Fibroblast of mammary gland (primary cell): ENCODE measurements at regions not wholly inside any gene's neighbourhood (a gene's known extent, or its start where the extent isn't known, plus 50 kb on each side); places are given as distances from the start of the nearest gene placed in this dataset.
"Not testable (repeated sequence)": the region's sequence is repeated elsewhere in the genome, so short reads cannot be mapped to it uniquely, and the experiment has no call there.

Experiments used
- DNase-seq: peaks from one replicate; pipeline ENCODE4 v3.0.0-alpha.2; 2010; ENCODE audit warnings: low read depth
- H3K4me3 ChIP-seq: 2 replicates; pipeline ENCODE4 v1.5.1; 2011; ENCODE audit warnings: low read depth, mild to moderate bottlenecking, low read length, moderate library complexity; ENCODE audit not compliant: control insufficient read depth
- CTCF ChIP-seq: conservative IDR thresholded peaks from 2 replicates; pipeline ENCODE4 v1.5.1; 2011; ENCODE audit warnings: low read depth, low read length, inconsistent platforms; ENCODE audit not compliant: control insufficient read depth, insufficient read depth

GRCh38 chr3:4907050-4907449 is 72.2 kb upstream of the BHLHE40 start:
- no peak for DNase-seq
- TF ChIP-seq CTCF: no peak

GRCh38 chr3:4907643-4908432 is 71.4 kb upstream of the BHLHE40 start:
- DNase-seq: no peak
- no peak for TF ChIP-seq CTCF
- no peak overlapping the region for H3K4me3 ChIP-seq

More at GRCh38 chr3:4907050-4907449, 72.2 kb upstream of the BHLHE40 start:
- no peak overlapping the region for H3K4me3 ChIP-seq

- no peak for DNase-seq
- TF ChIP-seq CTCF: no peak
- no peak overlapping the region for H3K4me3 ChIP-seq
These were observed 70.6 kb upstream of the BHLHE40 start for GRCh38 chr3:4908433-4909156.

- no peak for DNase-seq
- TF ChIP-seq CTCF: no peak
- no peak overlapping the region for H3K4me3 ChIP-seq
These were observed 64.8 kb upstream of the BHLHE40 start for GRCh38 chr3:4914464-4914863.

GRCh38 chr3:4921589-4921988 is 57.6 kb upstream of the BHLHE40 start:
- not testable (repeated sequence) for DNase-seq, H3K4me3 ChIP-seq

- DNase-seq: no peak
- TF ChIP-seq CTCF: no peak
- H3K4me3 ChIP-seq: no peak overlapping the region
These were observed 52.3 kb upstream of the BHLHE40 start for GRCh38 chr3:4926892-4927291.

- DNase-seq: no peak
- no peak overlapping the region for H3K4me3 ChIP-seq
- no peak for TF ChIP-seq CTCF
These were observed 50.9 kb upstream of the BHLHE40 start for GRCh38 chr3:4928277-4928789.
